Activated CD8-positive, alpha-beta memory T cell treated with anti-CD3 and anti-CD28 coated beads for 36 hours (primary cell): ENCODE measurements at regions not wholly inside any gene's neighbourhood (a gene's known extent, or its start where the extent isn't known, plus 50 kb on each side); places are given as distances from the start of the nearest gene placed in this dataset.
"Not testable (repeated sequence)": the region's sequence is repeated elsewhere in the genome, so short reads cannot be mapped to it uniquely, and the experiment has no call there.

Source experiments
- CTCF ChIA-PET: fragments of 350-600 bp; sonication (Branson Sonifier 250); formaldehyde crosslinking; loops from one replicate; lab custom pipeline; 2021; ENCODE audit warnings: antibody characterized with exemption; lab: Charles Lee
- POLR2A ChIA-PET: fragments of 350-600 bp; sonication (Branson Sonifier 250); formaldehyde crosslinking; loops from one replicate; lab custom pipeline; 2021; ENCODE audit warnings: antibody characterized with exemption; lab: Charles Lee

- CTCF ChIA-PET, result interaction anchor here (0.6 kb wide), 2 partner anchors 526 to 576 kb away, joined by 3 read pairs; no protein-coding TSS in a partner anchor
- POLR2A ChIA-PET, result no interaction called here
Measured at GRCh38 chr7:104264285-104264684, 56.5 kb upstream of the ORC5 start.

GRCh38 chr7:104267701-104268368 lies 60.0 kb upstream of the ORC5 start:
- POLR2A ChIA-PET, result no interaction called here
- CTCF ChIA-PET, result no interaction called here

GRCh38 chr7:104271948-104272347 lies 56.5 kb upstream of the LHFPL3 start:
- ChIA-PET POLR2A (no interaction called here), CTCF (no interaction called here)

GRCh38 chr7:104272767-104273384 lies 55.5 kb upstream of the LHFPL3 start:
- ChIA-PET CTCF (interaction anchor here (0.6 kb wide), 1 partner anchor 1351 kb away, joined by 4 read pairs; no protein-coding TSS in a partner anchor), POLR2A (no interaction called here)

- CTCF ChIA-PET, result no interaction called here
- POLR2A ChIA-PET, result no interaction called here
Measured at GRCh38 chr7:104275900-104276299, 52.5 kb upstream of the LHFPL3 start.

GRCh38 chr7:104276730-104277129 lies 51.7 kb upstream of the LHFPL3 start:
- POLR2A ChIA-PET, CTCF ChIA-PET: not testable (repeated sequence)
